ENCODE measurements at regions not wholly inside any gene's neighbourhood (a gene's known extent, or its start where the extent isn't known, plus 50 kb on each side); places are given as distances from the start of the nearest gene placed in this dataset.
"Not testable (repeated sequence)": the region's sequence is repeated elsewhere in the genome, so short reads cannot be mapped to it uniquely, and the experiment has no call there.

GRCh38 chr5:166865206-166865605 is 1426.2 kb upstream of the WWC1 start:
- DNase-seq, result no peak

- DNase-seq, result no peak
Observed at GRCh38 chr5:166880456-166880855, 1411.0 kb upstream of the WWC1 start.

GRCh38 chr5:166881802-166882201 is 1409.6 kb upstream of the WWC1 start:
- no peak for DNase-seq

GRCh38 chr5:166883016-166883415 is 1408.4 kb upstream of the WWC1 start:
- peak; percentile 35 for DNase-seq

GRCh38 chr5:166898166-166898565 is 1393.3 kb upstream of the WWC1 start:
- no peak for DNase-seq

GRCh38 chr5:166899343-166899742 is 1392.1 kb upstream of the WWC1 start:
- DNase-seq, result no peak

- no peak for DNase-seq
Observed at GRCh38 chr5:166904571-166904970, 1386.9 kb upstream of the WWC1 start.

GRCh38 chr5:166906991-166907713 is 1384.3 kb upstream of the WWC1 start:
- peak; percentile 86 for DNase-seq

- peak; percentile 92 for DNase-seq
Observed at GRCh38 chr5:166909040-166909439, 1382.4 kb upstream of the WWC1 start.

GRCh38 chr5:166909926-166910325 is 1381.5 kb upstream of the WWC1 start:
- DNase-seq, result no peak

- no peak for DNase-seq
Observed at GRCh38 chr5:166910995-166911394, 1380.5 kb upstream of the WWC1 start.

- DNase-seq, result no peak
Observed at GRCh38 chr5:166916021-166916420, 1375.4 kb upstream of the WWC1 start.

- DNase-seq, result no peak
Observed at GRCh38 chr5:166926138-166926537, 1365.3 kb upstream of the WWC1 start.

- DNase-seq, result not testable (repeated sequence)
Observed at GRCh38 chr5:166926806-166927475, 1364.5 kb upstream of the WWC1 start.

- no peak for DNase-seq
Observed at GRCh38 chr5:166936351-166936750, 1355.1 kb upstream of the WWC1 start.

GRCh38 chr5:166938071-166938470 is 1353.4 kb upstream of the WWC1 start:
- DNase-seq, result no peak

- DNase-seq, result no peak
Observed at GRCh38 chr5:166942948-166943347, 1348.5 kb upstream of the WWC1 start.

- DNase-seq, result no peak
Observed at GRCh38 chr5:166947045-166947444, 1344.4 kb upstream of the WWC1 start.

GRCh38 chr5:166948679-166949078 is 1342.8 kb upstream of the WWC1 start:
- DNase-seq, result no peak

GRCh38 chr5:166952048-166952447 is 1339.4 kb upstream of the WWC1 start:
- no peak for DNase-seq

GRCh38 chr5:166957782-166958181 is 1333.7 kb upstream of the WWC1 start:
- no peak for DNase-seq

GRCh38 chr5:166959766-166960165 is 1331.7 kb upstream of the WWC1 start:
- no peak for DNase-seq

GRCh38 chr5:166961028-166961427 is 1330.4 kb upstream of the WWC1 start:
- DNase-seq, result peak; percentile 9

- DNase-seq, result no peak
Observed at GRCh38 chr5:166961913-166962312, 1329.5 kb upstream of the WWC1 start.

GRCh38 chr5:166962461-166962860 is 1329.0 kb upstream of the WWC1 start:
- no peak for DNase-seq

All from fibroblast of skin of right biceps (primary cell).